Endothelial cell (in vitro differentiated cells): ENCODE measurements at regions not wholly inside any gene's neighbourhood (a gene's known extent, or its start where the extent isn't known, plus 50 kb on each side); places are given as distances from the start of the nearest gene placed in this dataset.

Experiments
- DNase-seq: peaks from one replicate; pipeline ENCODE4 v3.0.0; 2021; ENCODE audit warnings: low spot score
- H3K27ac Mint-ChIP-seq: one replicate; pipeline ENCODE4 v1.8.0; 2021; ENCODE audit warnings: mixed read lengths, inconsistent platforms; ENCODE audit not compliant: unreplicated experiment
- H3K27me3 Mint-ChIP-seq: one replicate; pipeline ENCODE4 v1.8.0; 2021; ENCODE audit warnings: mild to moderate bottlenecking, moderate library complexity, mixed read lengths, inconsistent platforms; ENCODE audit not compliant: unreplicated experiment
- H3K36me3 Mint-ChIP-seq: one replicate; pipeline ENCODE4 v1.8.0; 2021; ENCODE audit warnings: mild to moderate bottlenecking, low read depth, mixed read lengths, inconsistent platforms; ENCODE audit not compliant: unreplicated experiment
- H3K4me1 Mint-ChIP-seq: one replicate; pipeline ENCODE4 v1.8.0; 2021; ENCODE audit warnings: mild to moderate bottlenecking, mixed read lengths, inconsistent platforms; ENCODE audit not compliant: unreplicated experiment
- H3K4me3 Mint-ChIP-seq: one replicate; pipeline ENCODE4 v1.8.0; 2021; ENCODE audit warnings: mild to moderate bottlenecking, mixed read lengths, inconsistent platforms; ENCODE audit not compliant: unreplicated experiment
- H3K9me3 Mint-ChIP-seq: one replicate; pipeline ENCODE4 v1.8.0; 2021; ENCODE audit warnings: mixed read lengths, inconsistent platforms; ENCODE audit not compliant: unreplicated experiment
- TF ChIP-seq, protein P1 (sequence below): fragments of 200-600 bp; sonication (generic); IDR thresholded peaks from one replicate; pipeline ENCODE4 v1.5.0; 2021; ENCODE audit warnings: antibody characterized with exemption; ENCODE audit not compliant: unreplicated experiment

DNA sequence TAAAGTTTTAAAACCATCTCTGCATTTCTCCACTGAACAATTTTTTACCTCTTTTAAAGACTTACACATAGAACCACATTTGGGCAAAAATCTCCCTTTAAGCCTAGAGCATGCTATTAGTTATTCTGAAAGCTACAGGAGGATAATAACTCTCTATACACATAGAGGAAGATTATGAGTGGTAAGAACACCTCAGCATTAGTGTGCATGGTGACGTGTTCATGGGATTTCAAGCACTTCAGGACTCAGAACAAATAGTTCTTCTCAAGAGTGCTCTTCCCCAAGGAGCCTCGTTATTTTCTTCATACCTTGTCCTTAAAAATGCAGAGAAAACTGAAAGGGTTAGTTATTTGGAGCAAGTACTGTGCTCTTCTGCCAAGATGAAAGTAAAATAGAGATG lies 256.9 kb upstream of the TUSC1 start:
- no peak for DNase-seq
- Mint-ChIP-seq H3K4me3 (no peak overlapping the region), H3K4me1 (no peaks in the 10 kb centered on the region), H3K27ac (no peak overlapping the region), H3K9me3 (no peaks in the 10 kb centered on the region), H3K36me3 (no peaks in the 10 kb centered on the region), H3K27me3 (no peaks in the 10 kb centered on the region)
- TF ChIP-seq, protein P1, sequence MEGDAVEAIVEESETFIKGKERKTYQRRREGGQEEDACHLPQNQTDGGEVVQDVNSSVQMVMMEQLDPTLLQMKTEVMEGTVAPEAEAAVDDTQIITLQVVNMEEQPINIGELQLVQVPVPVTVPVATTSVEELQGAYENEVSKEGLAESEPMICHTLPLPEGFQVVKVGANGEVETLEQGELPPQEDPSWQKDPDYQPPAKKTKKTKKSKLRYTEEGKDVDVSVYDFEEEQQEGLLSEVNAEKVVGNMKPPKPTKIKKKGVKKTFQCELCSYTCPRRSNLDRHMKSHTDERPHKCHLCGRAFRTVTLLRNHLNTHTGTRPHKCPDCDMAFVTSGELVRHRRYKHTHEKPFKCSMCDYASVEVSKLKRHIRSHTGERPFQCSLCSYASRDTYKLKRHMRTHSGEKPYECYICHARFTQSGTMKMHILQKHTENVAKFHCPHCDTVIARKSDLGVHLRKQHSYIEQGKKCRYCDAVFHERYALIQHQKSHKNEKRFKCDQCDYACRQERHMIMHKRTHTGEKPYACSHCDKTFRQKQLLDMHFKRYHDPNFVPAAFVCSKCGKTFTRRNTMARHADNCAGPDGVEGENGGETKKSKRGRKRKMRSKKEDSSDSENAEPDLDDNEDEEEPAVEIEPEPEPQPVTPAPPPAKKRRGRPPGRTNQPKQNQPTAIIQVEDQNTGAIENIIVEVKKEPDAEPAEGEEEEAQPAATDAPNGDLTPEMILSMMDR, result no peak

DNA sequence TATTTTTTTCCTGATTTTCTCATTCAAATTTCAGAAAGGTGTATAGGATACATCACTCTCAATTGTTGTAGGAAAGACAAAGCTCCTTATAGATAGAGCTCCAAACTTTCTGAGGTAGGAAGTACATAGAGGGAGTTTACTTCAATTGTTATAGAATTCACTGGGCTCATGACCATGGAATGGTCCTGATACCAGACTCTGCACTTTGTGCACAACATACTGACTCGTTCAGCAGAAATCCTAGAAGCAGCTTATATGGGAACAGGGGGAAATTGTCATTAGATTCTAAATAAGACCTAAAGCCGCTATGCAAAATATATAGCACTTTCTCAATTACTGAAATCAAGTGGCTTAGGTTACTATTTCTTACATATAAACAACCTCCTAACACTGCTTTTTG lies 240.5 kb upstream of the TUSC1 start:
- no peak overlapping the region for H3K4me3 Mint-ChIP-seq
- TF ChIP-seq, protein P1, result no peak
- no peak overlapping the region for H3K27ac Mint-ChIP-seq
- no peak for DNase-seq
- H3K27me3 Mint-ChIP-seq, result no peaks in the 10 kb centered on the region
- no peaks in the 10 kb centered on the region for H3K36me3 Mint-ChIP-seq
- H3K4me1 Mint-ChIP-seq, result peaks cover 4% of the 10 kb centered on the region
- H3K9me3 Mint-ChIP-seq, result no peaks in the 10 kb centered on the region

DNA sequence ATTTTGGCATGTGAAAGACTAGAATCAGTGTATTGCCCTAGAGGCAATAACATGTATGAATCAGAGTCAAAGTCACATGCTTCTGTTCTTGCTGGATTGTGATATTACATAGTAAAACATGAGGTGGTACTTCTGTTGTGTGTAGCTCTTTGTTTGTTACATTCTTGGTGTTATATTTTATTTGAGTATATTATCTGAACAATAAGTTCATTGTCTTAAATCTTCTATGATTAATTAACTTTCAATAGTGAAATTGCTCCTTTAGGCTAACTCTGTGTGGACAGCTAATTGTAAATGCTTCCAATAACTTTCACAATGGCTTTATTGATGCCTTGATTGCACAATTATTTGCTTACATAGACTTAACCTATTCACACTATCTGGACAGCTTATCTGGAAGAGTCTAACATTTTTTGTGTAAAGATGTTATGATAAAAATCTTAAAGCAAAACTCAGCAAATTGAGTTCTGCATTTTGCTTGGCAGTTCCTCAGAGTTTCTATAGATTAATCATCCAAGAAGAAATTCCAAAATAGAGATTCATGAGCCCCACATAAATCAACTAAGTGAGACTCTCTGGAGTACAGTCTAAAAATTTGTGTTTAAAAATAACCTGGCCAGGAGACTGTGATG lies 239.6 kb upstream of the TUSC1 start:
- H3K36me3 Mint-ChIP-seq, result no peaks in the 10 kb centered on the region
- H3K4me1 Mint-ChIP-seq, result peaks cover 4% of the 10 kb centered on the region
- H3K27ac Mint-ChIP-seq, result no peak overlapping the region
- H3K9me3 Mint-ChIP-seq, result no peaks in the 10 kb centered on the region
- H3K4me3 Mint-ChIP-seq, result no peak overlapping the region
- TF ChIP-seq, protein P1, result no peak
- DNase-seq, result no peak
- H3K27me3 Mint-ChIP-seq, result no peaks in the 10 kb centered on the region

DNA sequence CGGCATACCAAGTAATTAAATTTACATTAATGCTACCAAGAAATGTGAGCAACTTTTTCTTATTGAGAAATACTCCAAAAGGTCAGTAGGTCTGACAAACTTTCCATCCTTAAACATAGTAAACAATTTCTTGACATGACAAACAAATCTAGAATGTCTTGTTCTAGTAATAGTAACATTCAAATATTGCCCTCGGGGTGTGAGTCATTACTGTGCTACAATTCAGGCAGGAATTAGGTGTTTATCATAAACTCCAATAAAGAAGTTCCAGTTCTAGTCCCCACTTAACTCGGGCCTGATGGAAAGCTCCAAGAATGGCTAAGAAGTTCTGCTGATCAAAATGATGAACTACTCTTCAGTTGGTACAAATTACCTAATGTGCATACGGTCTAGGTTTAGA lies 235.6 kb upstream of the TUSC1 start:
- Mint-ChIP-seq H3K4me1 (no peaks in the 10 kb centered on the region), H3K27me3 (no peaks in the 10 kb centered on the region), H3K4me3 (no peak overlapping the region), H3K36me3 (no peaks in the 10 kb centered on the region), H3K9me3 (no peaks in the 10 kb centered on the region), H3K27ac (no peak overlapping the region)
- DNase-seq, result no peak
- TF ChIP-seq, protein P1, result no peak

DNA sequence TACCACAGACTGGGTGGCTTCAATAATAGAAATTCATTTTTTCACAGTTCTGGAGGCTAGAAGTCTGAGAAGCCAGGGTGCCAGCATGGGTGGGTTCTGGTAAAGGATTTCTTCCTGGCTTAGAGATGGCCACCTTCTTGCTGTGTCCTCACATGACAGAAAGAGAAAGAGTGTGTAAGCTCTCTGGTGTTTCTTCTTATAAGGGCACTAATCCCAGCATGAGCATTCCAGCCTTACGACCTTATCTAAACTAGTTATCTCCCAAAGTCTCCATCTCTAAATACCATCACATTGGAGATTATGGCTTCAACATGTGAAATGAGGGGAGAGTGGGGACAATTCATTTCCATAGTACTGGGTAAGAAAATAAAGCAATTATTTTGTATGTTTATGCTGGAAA lies 226.5 kb upstream of the TUSC1 start:
- peaks cover 2% of the 10 kb centered on the region for H3K27me3 Mint-ChIP-seq
- DNase-seq, result no peak
- H3K9me3 Mint-ChIP-seq, result no peaks in the 10 kb centered on the region
- H3K36me3 Mint-ChIP-seq, result no peaks in the 10 kb centered on the region
- H3K4me1 Mint-ChIP-seq, result no peaks in the 10 kb centered on the region
- TF ChIP-seq, protein P1, result no peak
- no peak overlapping the region for H3K27ac Mint-ChIP-seq
- H3K4me3 Mint-ChIP-seq, result no peak overlapping the region
